Anterior cingulate cortex (tissue), 58 donors: ENCODE measurements at regions not wholly inside any gene's neighbourhood (a gene's known extent, or its start where the extent isn't known, plus 50 kb on each side); places are given as distances from the start of the nearest gene placed in this dataset.
"Not testable (repeated sequence)": the region's sequence is repeated elsewhere in the genome, so short reads cannot be mapped to it uniquely, and the experiment has no call there.

Experiments
- DNase-seq, 58 donors: peaks; one replicate each; lab custom pipeline; 2025; lab: John Stamatoyannopoulos, UW

- DNase-seq: no peak
Observed at GRCh38 chr4:38532908-38533499, 131.0 kb upstream of the KLF3 start.

GRCh38 chr4:38534344-38535045 is 129.5 kb upstream of the KLF3 start:
- no peak for DNase-seq

DNA sequence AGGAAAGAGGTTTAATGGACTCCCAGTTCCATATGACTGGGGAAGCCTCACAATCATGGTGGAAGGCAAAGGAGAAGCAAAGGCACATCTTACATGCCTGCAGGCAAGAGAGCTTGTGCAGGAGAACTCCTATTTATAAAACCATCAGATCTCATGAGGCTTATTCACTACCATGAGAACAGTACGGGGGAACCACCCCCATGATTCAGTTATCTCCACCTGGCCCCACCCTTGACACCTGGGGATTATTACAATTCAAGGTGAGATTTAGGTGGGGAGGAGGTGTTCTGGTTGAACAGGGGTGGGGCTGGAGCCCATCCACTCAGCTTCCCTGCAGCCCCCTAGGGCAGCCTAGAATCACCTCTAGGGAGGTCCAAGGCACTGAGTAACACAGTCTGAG is 128.9 kb upstream of the KLF3 start:
- DNase-seq: not testable (repeated sequence)

- no peak for DNase-seq
Observed at GRCh38 chr4:38535717-38536116, 128.3 kb upstream of the KLF3 start.

DNA sequence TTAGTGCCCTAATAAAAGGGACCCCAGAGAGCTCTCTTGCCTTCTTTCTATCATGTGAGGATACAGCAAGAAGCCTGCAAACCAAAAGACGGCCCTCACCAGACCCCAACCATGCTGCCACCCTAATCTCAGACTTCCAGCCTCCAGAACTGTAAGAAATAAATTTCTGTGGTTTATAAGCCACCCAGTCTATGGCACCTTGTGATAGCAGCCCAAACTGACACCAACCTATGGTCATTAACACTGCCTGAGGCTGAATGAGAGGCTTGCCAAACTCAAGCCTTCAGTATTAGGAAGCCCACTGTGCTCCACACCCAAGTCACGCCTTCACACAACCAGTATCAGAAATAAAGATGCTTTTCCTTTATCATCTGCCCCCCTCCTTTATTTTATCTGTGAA is 127.3 kb upstream of the KLF3 start:
- no peak for DNase-seq

- no peak for DNase-seq
Observed at GRCh38 chr4:38537666-38538065, 126.3 kb upstream of the KLF3 start.

- DNase-seq: no peak
Observed at GRCh38 chr4:38538517-38538916, 125.5 kb upstream of the KLF3 start.

DNA sequence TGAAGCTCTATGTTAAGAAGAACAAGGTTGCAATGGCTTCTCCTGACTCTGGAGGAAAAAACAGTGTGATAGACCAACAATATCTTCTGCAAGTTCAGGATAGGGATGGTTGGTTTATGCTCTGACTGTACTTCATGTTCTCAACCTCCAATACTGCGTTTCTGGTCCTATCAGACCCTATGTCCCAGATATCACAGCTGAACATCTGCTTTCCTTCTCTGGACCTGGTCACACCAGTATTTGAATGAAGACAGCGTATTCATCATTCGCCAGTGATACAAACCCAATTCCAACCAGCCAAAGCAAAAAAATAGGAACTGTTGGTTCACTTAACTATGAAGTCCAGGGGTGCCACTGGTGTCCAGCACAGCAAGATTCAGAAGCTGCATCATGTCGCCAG is 124.5 kb upstream of the KLF3 start:
- DNase-seq: no peak

GRCh38 chr4:38547052-38547451 is 116.9 kb upstream of the KLF3 start:
- no peak for DNase-seq

DNA sequence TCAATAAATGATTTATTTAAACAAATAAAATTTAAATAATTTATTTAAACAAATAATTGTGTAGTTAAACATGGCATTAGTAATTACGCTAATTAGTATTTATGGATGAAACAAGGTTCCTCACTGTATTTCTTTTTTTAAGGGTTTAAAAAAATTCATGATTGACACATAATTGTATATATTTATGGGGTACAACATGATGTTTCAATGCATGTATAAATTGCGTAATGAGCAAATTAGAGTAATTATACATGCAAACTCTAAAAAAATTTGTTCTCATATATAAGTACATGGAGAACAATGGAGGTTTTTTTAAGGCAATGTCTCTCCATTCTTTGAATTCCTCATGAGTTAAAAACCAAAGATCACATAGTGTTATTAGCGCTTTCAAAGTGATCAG is 115.7 kb upstream of the KLF3 start:
- DNase-seq: no peak

- DNase-seq: no peak
Observed at GRCh38 chr4:38559374-38559773, 104.6 kb upstream of the KLF3 start.

GRCh38 chr4:38560340-38560739 is 103.7 kb upstream of the KLF3 start:
- no peak for DNase-seq

GRCh38 chr4:38560768-38561558 is 103.0 kb upstream of the KLF3 start:
- DNase-seq: no peak

DNA sequence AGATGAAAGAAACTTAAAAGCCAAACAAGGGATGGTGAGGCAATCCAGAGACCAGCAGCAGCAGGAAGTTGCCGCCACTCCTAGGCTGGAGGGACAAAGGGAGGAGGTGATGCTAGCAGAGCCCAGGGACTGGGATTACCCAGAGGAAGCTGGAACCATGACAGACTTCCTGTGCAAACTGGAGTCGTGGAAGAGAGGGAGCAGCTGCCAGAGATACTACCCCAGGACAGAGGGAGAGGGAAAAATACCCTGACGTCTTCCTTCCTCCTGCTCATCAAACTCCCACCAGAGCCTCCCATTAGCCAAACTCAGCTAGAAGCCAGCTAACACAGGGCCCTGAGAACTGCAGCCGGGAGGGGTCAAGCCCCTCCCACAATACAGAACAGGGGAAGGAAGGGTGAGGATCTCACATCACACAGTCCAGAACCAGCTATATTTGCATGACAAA is 101.2 kb upstream of the KLF3 start:
- no peak for DNase-seq

- DNase-seq: peak in 45 of 58 donors; percentile 2 to 72 (median 34)
Observed at GRCh38 chr4:38563707-38564495, 100.1 kb upstream of the KLF3 start.

- DNase-seq: peak in 1 of 58 donors; percentile 33
Observed at GRCh38 chr4:38565271-38566199, 98.5 kb upstream of the KLF3 start.

DNA sequence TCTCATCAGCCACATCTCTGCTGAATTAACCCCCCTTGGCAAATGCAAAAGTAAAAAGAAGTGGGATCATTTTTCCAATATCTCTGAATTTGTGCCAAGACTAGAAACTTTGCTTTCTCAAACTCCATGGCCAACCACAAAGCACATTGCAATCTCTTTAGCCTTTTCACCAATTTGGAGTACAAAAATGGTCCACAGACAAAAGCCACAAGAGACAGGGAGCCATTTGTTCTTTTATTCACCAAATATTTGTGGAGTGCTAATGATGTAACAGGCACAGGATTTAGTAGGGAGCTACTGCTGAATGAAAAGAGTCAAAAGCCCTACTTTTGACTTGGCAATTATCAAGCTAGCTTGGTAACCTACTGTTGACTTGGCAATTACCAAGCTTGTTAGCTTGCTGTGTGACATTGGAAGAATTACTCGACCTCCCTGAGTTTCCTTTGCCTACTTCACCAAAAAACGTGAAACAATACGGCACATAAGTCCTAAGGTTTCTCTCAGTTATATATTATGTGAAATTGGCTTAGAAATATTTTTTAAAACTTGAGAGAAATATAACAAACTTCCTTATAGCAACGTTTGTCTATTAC is 97.1 kb upstream of the KLF3 start:
- no peak for DNase-seq

GRCh38 chr4:38567457-38567856 is 96.5 kb upstream of the KLF3 start:
- DNase-seq: no peak

DNA sequence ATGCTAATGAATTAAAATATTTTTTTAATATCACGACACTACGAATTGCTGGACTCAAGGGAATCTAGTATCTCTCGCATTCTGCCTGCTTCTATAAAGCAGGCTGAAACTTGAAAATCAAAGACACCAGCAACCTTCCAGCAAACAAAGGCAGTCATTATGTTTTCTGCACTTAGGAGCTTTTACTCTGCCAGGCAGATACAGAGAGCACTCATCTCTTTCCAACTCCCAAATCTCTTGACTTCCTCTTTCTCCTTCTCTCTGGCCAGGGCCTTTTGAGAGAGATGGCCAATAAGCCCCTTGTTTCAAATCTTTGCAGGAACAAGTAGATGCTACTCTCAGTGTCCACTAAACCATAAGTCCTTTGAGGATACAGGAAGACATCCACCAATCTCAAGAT is 95.2 kb upstream of the KLF3 start:
- DNase-seq: peak in 3 of 58 donors; percentile 7 to 37 (median 7)
